A549 (cell line): ENCODE measurements at regions not wholly inside any gene's neighbourhood (a gene's known extent, or its start where the extent isn't known, plus 50 kb on each side); places are given as distances from the start of the nearest gene placed in this dataset.

ENCODE experiments used
- CEBPB ChIP-seq, 2 experiments: fragments of >200 bp in 1 of 2; sonication (Bioruptor Twin) in 1 of 2; formaldehyde crosslinking in 1 of 2; IDR thresholded peaks; 2 replicates each; pipeline ENCODE4 v1.6.1; 2012 to 2016
- CHD2 ChIP-seq: fragments of 150-350 bp; IDR thresholded peaks from 2 replicates; pipeline ENCODE4 v1.6.1; 2014; ENCODE audit warnings: low read length; ENCODE audit not compliant: partially characterized antibody
- CTCF ChIP-seq: fragments of >200 bp; sonication (Bioruptor Twin); formaldehyde crosslinking; IDR thresholded peaks from 3 replicates; pipeline ENCODE4 v1.5.1; 2016
- EP300 ChIP-seq, 2 experiments: fragments of >200 bp; sonication (Bioruptor Twin); formaldehyde crosslinking; IDR thresholded peaks; 2 replicates in 1 of 2; 3 replicates in 1 of 2; pipeline ENCODE4 v1.6.1; 2016 to 2017
- MAZ ChIP-seq: fragments of 150-350 bp; IDR thresholded peaks from 2 replicates; pipeline ENCODE4 v1.6.1; 2014; ENCODE audit warnings: antibody characterized with exemption, low read depth, low read length, borderline replicate concordance

DNA sequence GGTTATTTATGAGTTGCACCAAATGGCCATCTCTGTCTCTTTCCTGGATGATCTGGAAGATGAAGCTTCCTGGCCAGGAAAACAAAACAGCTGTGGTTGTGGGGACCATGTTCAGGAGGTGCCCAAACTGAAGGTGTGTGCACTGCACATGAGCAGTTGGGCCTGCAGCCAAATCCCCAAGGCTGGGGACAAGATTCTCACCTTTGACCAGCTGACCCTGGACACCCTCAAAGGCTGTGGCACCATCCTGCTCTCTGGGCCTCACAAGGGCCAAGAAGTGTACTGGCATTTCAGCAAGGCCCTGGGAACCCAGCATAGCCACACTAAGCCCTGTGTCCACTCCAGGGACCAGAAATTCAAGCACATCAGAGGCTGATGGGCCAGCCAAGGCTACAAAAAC is 84.2 kb downstream of the KCNRG start:
- no peak for TF ChIP-seq CTCF
- no peak for TF ChIP-seq CHD2
- TF ChIP-seq MAZ: no peak
- no peak for TF ChIP-seq EP300 (IDR thresholded peaks at IDR 0.05)
- TF ChIP-seq CEBPB (IDR thresholded peaks at IDR 0.05): no peak
